Right renal cortex interstitium (tissue), 3 donors: ENCODE measurements at regions not wholly inside any gene's neighbourhood (a gene's known extent, or its start where the extent isn't known, plus 50 kb on each side); places are given as distances from the start of the nearest gene placed in this dataset.
"Not testable (repeated sequence)": the region's sequence is repeated elsewhere in the genome, so short reads cannot be mapped to it uniquely, and the experiment has no call there.

ENCODE experiments used
- DNase-seq, 3 donors: peaks; one replicate each; pipeline ENCODE4 v3.0.0-alpha.2; 2013; ENCODE audit warnings: low read depth in 3 of 3, low spot score in 2 of 3

DNA sequence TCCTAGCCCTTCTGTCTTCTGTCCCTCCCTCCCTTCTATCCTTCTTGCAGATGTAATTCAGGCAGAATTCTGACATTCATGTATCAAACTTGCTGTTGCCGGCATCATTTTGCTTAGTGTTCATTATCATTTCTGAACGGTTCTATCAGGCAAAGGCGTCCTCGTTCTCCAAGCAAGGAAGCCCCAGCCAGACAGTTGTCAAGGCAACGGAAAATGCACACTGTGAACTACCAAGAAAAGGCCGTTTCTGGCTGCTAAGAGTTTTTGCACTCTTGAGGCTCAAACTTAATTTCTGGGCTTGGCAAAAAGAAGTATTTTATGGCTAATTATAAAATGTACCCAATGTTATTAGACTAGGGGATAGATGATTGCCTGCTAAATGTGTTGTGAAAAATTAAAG lies 164.7 kb upstream of the KCNJ15 start:
- no peak for DNase-seq

DNA sequence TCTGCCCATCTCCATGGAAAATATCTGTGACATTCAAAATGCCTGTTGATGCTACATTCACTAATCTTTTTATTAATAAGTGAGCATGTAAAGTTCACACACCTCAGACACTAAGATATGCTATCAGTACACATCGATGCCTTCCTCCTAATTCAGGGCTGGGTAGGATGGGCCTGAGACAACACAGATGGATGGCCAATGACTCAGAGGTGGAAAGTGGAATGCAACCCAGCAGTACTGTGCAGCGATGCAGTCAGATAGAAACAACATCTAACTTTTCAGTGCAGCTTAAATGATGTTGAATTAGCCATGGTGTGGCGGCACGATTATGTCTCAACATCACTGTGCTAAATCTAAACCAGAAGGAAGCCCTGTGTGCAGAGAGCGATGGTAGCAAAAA lies 161.6 kb upstream of the KCNJ15 start:
- no peak for DNase-seq

DNA sequence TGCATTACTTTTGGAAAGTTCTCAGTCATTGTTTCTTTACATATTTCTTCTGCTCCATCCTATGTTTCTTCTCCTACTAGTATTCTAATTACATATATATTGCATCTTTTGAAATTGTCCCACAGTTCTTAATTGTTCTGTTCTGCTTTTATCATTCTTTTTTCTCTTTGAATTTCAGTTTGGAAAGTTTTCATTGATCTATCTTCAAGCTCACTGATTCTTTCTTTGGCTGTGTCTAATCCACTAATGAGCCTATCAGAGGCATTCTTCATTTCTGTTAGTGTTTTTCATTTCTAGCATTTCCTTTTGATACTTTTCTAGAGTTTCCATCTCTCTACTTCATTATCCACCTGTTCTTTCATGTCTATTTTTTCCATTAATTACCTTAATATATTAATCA lies 159.0 kb upstream of the KCNJ15 start:
- DNase-seq, result no peak

DNA sequence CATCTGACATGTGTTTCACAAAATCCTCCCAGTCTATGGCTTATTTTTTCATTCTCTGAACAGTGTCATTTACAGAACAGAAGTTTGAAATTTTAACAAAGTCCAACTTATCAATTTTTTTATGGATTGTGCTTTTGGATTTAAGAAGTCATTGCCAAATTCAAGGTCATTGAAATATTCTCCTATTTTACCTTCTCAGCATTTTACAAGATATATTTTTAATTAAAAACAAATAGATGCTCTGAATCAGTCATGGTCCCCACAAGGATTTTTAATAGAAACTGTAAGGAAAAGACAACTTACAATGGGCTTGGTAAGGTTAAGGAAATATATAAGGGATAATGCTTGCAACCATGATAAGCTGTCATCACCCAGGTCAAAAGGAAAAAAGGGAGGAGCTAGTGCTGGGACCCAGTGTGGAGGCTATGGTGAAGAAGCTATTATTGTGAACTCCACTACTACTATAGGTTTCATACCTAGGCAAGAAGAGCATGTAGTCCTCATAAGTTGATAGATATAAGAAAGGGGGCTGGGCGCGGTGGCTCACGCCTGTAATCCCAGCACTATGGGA lies 144.5 kb upstream of the KCNJ15 start:
- no peak for DNase-seq

DNA sequence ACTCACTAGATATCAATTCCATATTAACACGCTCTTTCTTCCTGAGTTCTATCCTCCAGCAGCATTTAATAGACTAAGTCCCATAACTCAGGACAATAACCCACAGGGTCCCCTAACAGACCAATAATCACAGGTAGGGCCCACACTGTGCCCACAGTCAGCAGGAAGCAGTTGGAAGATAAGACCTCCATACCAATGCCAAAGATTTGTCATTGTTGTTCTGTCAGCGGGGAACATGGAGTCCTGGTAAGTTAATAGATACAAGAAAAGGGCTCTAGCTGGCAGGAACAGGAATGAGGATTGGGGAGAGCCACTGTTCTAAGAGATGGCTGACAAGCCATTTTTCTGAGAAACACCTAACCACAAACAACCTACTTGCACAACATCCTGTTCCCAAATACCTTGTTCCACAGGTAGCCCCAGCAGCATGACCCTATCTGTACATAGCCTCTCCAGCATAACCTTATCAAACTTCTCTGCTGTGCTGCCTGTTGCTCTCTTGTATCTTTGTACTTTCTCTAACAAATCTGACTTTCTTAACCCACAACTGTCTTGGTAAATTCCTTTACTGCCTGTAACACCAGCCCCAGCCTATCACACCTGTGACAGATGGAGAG lies 142.0 kb upstream of the KCNJ15 start:
- DNase-seq, result no peak

DNA sequence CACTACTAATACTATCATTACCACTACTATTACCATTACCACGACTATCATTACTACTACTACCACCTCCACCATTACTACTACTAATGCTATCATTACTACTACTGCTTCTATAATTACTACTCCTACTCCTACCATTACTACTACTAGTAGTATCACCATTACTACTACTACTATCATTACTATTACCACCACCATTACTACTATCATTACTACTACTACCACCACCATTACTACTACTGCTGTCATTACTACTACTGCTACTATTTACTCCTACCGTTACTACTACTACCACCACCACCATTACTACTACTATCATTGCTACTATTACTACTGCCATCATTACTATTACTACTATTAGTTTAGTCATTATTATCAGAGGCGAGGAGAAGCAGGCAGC lies 140.9 kb upstream of the KCNJ15 start:
- DNase-seq, result no peak

DNA sequence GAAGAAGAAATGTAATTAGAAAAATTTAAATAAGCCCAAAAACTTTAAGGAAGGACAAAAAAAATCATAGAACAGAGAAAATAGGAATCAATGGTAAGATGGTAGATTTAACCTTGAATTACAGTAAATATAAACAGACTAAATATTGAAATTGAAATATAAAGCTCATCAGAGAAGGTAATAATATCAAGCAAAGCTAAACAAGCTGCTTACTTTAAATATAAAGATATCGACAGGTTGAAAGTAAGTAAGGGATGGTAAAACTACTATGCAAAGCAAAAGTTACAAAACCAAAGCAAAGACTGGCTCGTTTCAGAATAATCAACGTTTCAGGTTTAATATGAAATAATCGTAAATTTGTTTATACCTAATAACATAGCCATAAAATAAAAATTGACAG lies 137.0 kb upstream of the KCNJ15 start:
- DNase-seq, result no peak

DNA sequence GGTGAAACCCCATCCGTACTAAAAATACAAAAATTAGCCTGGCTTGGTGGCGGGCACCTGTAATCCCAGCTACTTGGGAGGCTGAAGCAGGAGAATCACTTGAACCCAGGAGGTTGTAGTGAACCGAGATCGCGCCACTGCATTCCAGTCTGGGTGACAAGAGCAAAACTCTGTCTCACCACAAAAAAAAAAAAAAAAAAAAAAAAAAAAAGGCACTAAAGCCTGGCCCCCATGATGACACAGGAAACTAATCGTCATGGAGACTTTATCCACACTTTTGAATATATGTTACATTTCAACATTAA lies 136.2 kb upstream of the KCNJ15 start:
- not testable (repeated sequence) for DNase-seq

DNA sequence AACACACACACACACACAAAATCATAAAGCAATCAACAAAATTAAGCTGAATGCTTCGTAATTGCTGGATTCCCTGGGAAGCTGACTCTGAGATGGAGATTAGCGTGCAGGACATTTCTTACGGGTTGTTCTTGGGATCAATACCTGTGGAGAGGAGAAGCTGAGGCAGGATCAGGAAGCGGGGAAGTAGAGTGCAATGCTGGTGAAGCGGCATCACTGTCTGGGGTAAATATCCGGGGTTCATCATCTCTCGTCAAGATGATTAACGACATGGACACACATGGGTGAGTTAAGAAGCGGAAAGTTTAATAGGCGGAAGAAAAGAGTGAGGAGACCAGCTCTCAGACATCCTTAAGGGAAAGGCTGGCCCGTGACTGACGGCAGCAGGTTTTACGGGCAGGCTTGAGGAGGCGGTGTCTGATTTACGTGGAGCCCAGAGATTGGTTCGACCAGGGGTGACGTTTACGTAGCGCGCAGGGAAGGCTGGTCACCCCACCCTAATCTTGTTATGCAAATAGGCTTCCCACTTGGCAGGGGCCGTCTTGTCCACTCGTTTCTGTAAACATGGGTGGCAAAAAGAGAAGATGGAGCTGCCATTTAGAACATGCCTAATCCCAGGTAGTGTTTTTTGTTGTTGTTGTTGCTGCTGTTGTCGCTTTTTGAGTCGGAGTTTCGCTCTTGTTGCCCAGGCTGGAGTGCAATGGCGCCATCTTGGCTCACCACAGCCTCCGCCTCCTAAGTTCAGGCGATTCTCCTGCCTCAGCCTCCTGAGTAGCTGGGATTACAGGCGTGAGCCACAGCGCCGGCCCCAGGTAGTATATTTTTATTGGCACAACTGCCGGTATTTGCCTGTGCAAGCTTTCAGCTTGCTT lies 135.6 kb upstream of the KCNJ15 start:
- no peak for DNase-seq

DNA sequence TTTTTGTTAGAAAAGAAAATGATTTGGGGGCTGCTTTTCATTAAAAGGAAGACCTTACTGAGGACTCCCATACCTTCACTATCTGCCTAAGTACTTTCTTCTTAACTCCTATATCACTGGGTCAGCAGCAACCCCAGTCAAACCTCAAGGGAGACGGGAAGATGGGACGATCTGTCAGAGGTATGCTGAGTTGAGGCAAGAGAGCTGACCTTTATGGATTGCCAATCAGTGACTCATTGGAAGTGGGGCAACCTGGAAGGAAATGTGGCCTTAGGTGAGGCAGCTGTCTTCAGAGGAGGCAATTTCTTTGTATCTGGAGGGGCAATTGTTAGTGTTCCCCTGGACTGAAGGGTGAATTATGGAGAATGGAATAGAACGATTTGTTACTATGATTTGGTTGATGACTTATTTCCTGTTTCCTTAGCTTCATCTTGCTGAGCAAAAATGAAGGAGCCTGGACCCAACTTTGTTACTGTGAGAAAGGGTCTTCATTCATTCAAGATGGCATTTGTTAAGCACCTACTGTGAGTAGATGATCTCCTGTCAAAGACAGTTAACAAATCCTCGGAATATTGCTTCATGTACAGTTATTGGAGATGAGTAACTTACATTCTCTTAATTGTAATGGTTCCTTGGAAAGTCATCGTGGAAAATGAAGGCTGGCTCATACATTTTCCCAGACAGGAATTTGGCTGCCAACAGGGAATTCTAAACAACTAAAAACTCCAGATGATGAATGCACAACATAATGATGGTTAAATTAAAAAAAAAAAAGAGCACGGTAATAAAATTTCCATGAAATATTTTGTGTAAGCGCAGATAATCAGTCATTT lies 134.7 kb upstream of the KCNJ15 start:
- no peak for DNase-seq

DNA sequence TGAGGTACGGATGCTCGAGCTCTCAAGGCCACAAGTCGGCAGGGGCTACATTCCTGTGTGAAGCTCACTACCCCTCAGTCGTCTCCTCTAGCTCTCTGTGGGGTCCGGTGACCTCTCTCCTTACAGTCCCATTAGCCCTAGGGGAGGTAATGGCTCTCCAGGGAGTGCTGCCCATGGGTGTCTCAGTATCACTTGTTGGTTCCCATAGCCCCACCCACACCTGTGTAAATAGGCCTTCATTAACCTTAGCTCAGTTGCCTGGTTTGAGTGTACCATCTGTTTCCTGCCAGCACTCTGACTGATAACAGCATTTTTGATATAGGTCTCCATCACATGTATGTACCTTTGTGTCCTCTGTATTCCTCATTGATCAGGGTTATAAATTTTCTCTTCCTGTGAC lies 133.2 kb upstream of the KCNJ15 start:
- no peak for DNase-seq

DNA sequence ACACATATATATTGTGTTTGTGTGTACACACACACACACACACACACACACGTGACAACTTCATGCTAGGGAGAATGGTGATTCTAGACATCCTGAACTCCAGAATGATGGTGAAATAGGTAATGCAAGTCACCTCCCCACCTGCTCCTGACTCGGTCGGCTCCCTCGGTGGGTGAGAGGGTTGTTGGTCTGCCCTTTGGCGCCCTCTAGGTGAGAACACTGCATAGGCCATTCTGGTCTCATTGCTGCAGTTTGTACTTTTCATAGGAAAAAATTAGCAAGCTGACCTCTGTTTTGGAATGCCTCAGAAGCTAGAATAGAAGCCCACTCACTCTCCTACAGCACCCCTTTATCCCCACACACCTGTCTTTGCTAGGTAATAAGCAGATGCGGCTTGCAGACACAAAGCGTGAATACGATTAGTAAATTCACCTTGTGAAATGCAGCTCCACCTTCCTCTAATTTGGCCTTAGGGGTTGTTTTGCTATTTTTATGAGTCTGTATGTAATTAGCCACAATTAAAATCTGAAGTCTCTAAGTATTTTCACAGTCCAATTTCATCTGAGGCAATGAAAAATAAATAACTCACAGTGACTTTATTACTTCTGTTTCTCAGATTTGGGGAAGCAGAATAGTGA lies 130.0 kb upstream of the KCNJ15 start:
- peak in 1 of 3 donors; percentile 50 for DNase-seq

DNA sequence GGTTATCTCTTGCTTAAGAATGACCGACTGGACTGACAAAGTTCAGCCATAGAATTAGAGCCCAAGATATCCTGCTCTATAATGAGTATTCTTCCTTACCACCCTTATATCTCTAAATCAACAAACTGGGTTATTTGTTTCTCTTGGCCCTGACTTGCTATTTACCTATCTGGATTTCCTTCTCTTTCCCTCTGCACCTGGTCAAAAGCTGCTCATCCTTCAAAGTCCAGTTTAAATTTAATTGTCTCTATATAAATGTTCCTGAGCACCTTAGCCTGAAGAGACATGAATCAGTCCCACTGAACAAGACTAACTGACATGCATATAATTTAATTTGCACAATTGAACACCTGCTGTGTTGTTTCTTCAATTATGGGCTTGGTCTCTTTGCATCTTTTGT lies 127.1 kb upstream of the KCNJ15 start:
- DNase-seq, result no peak

DNA sequence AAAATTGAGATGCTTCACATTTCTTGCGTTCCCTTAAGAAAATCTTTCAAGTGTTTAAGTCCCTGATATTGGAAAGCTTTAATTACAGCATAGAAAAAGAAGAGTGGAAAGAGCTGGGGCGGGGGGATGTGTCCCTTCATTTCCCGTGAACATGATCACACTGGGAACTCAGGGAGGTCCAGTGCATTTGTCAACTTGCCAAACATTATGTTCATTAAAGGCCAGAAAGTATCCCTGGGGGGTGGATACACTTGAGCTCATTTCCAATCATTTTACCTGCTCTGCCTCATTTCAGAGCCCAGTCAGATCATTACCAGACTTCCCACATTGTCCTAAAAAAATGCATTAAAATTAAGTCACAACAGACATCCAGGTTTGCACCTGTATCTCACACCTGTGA lies 123.6 kb upstream of the KCNJ15 start:
- DNase-seq, result no peak

DNA sequence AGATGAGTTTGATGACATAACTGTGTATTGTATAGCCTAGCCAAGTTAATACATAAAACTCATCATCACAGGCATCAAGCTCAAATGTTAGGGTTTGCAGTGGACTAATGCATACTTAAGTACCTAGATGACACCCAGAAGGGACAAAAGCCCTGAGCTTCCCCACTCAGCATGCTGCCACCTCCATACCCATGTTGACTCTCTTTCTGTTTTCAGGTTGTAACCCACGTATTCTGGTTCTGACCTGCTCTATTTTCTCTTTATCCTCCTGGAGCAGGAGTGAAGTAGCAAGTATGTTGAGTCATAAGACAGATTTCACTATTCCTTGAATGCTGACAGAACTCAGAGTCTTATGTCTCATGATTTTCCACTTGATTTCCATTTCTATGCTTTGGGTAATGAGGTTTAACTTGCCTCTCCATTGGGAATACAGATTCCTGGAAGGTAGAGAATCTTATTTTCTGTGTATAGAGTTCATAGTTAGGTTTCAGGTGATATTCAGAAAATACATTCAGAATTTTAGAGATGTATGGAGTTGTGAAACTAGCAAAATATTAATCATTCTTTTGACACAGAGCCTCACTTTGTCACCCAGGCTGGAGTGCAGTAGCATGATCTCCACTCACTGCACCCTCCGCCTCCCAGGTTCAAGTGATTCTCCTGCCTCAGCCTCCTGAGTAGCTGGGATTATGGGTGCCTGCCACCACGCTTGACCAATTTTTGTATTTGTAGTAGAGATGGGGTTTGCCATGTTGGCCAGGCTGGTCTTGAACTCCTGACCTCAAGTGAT lies 122.5 kb upstream of the KCNJ15 start:
- DNase-seq, result no peak

DNA sequence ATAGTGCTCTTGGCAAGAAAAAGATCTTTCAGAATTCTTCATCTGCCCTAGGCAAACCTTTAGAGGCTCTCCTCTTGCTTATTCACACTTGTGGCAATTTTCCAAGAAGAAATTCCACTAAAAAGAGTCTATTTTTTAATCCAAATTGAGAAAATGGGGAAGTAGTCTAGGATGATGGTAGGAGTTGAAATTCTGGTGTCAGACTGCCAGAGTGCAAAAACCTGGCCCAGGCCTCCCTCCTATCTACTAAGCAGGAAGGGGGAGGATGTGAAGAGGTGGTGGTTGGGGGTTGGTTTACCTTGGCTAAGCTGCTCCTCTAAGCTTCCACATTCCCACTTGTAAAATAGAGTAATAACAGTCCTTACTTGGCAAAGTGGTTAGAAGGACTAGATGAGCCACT lies 120.6 kb upstream of the KCNJ15 start:
- no peak for DNase-seq

DNA sequence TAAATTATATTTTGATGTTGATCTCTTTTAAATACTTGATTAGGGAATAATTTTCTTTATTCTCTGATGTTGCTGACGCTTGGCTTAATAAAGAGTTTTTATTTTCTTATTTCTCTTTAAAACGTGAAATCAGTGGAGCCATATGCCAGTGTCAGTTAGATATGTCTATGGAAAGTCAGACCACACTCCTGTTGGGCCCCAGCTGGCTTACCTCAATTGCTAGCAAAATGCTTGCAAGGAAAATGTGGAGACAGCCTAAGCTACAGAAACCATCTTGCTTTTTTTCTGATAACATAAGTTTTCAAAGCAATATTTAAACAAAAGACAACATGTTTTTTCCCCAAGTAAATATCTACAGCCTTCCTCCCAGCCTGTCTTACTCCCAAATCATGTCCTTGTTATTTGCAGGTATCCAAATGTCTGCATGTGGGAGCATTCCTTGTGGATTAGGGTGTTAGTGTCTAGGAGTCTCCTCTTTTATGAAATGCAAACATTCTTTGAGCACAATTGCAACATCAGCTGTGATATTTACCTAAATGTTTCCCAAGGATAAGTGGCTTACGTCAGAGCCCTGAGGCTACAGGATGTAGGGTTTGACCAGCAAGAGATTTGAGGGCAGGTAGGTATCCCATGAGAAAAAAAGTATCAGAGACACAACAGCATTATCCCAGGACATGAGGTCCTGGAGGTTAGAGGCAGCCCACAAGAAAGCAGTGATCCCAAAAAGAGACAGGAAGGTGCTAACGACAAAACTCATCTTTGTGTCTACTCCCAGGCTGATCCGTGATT lies 117.2 kb upstream of the KCNJ15 start:
- DNase-seq, result no peak

DNA sequence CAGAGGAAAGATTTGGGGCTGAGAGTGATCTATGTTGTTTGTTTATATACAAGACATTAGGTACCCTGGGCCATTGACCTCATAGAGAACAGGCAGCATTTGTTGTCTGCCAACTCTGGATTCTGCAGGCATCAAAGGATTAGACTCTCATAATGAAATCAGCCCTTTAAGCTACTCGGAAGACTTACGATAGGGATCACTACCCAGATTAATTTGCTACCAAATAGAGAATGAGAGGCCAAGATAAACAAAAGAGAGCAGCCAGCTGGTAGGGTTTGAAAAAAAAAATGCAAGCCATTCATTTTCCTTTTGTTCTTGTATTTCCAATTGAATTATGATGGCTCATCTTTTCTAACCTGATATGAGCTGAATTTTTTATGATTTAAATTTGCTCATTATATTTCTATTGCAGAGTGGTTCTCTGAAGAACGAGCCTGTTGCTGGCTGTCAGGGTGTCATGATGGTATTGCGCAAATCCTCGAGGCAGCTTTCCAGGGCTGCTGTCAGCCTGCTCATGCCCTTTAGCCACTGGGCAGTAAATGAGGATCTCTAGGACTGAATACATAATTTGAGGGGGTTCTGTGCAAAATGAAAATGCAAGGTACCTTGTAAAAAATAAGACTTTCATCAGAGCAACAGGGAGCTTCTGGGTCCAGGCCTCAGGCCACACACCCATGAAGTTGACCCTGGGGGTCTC lies 116.4 kb upstream of the KCNJ15 start:
- no peak for DNase-seq

DNA sequence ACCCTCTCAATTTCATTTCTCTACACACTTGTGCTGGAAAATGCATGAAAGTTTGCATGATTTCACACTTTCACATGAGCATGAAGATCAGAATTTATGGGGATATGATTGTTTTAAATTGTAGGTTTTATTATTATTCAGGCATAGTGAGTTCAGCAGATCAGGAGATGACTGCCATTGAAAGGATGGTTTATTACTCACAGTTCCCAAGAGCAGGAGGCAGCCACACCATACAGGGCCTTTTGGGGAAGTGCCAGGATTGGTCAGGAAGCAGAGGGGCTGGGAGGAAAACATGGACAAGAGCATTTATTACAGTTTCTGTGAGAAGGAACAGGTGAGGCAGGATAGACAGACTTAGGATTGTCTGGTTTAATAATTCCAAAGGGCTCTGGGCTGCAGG lies 114.6 kb upstream of the KCNJ15 start:
- DNase-seq, result no peak
